ENCODE measurements at regions not wholly inside any gene's neighbourhood (a gene's known extent, or its start where the extent isn't known, plus 50 kb on each side); places are given as distances from the start of the nearest gene placed in this dataset.

DNA sequence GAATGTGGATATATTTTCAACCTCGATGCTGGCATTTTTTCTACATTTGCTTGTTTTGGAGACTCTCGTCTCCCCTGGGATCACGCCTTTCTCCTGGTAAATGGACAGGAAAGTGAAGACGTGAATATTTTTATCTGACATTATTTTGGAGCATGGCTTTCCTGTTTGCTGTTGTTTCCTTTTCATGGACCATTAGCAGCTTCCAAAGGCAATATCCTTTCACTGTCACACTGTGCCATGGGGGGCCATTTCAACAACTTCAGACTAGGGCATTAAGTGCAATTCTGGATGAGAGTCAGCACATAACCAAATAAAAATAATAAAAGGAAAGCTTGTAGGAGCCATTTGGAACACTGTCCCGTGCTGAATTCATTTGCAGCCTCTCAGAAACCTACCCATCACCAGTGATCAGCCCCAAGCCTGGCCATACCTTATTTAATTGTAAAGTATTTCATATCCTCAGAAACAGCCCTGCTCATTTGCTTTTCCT is 75.9 kb upstream of the NEUROD6 start:
- no peak for DNase-seq (ENCODE audit: low spot score)
- TF ChIP-seq, protein P1, sequence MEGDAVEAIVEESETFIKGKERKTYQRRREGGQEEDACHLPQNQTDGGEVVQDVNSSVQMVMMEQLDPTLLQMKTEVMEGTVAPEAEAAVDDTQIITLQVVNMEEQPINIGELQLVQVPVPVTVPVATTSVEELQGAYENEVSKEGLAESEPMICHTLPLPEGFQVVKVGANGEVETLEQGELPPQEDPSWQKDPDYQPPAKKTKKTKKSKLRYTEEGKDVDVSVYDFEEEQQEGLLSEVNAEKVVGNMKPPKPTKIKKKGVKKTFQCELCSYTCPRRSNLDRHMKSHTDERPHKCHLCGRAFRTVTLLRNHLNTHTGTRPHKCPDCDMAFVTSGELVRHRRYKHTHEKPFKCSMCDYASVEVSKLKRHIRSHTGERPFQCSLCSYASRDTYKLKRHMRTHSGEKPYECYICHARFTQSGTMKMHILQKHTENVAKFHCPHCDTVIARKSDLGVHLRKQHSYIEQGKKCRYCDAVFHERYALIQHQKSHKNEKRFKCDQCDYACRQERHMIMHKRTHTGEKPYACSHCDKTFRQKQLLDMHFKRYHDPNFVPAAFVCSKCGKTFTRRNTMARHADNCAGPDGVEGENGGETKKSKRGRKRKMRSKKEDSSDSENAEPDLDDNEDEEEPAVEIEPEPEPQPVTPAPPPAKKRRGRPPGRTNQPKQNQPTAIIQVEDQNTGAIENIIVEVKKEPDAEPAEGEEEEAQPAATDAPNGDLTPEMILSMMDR (conservative IDR thresholded peaks at IDR 0.05; ENCODE audit: low read depth): no peak
- ChIA-PET POLR2A (ENCODE audit: low non-redundant PET) (no interaction called here), CTCF (interaction anchor here (0.6 kb wide), 1 partner anchor 55 kb away, joined by 5 read pairs; no protein-coding TSS in a partner anchor)
- no peak overlapping the region for H3K27ac ChIP-seq

DNA sequence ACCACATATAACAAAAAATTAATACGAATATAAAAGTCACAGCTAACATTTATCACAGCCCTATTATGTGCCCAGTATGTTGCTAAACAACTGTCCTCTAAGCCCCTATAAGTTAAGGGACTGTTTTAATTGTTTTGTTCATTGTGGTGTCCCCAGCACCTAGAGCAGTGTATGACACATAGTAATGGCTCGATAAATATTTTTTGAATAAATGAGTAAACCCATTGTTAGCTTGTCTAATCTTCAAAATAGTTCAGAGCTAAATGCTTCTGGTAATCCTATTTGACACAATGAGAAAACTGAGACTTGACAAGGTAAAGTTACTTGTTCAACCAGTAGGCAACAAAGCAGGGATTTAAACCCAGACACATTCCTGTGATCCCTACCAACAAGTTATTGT is 78.4 kb upstream of the NEUROD6 start:
- CTCF ChIA-PET: interaction anchor here (0.7 kb wide), 1 partner anchor 219 kb away, joined by 3 read pairs; no protein-coding TSS in a partner anchor
- POLR2A ChIA-PET (ENCODE audit: low non-redundant PET): no interaction called here
- H3K27ac ChIP-seq: no peak overlapping the region
- TF ChIP-seq, protein P1 (conservative IDR thresholded peaks at IDR 0.05; ENCODE audit: low read depth): no peak
- DNase-seq (ENCODE audit: low spot score): no peak

DNA sequence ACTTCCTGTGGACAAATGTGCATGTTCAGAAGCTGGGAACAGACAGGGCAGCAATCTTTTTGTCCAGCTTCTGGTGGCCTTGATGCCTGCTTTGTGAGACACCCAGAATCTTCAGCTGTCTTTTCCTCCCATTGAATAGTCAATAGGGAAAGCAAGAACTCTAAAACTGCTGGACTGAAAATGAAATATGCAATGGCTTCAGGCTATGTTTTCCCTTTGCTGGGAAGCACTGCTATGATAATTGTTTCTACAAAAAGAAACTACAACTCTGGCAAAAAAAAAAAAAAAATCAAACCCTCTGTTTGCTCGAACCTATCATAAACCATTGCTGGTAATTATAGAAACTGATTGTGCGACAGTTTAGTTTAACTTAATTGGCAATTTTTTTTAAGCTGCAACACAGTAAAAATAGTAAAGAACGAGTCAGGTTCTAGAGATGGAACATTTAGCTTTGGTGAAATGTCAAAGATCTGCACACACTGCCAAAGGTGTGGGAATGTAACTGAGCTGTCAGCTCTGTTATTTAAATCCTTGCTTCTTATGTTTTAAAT is 79.1 kb upstream of the NEUROD6 start:
- DNase-seq (ENCODE audit: low spot score): no peak
- ChIA-PET CTCF (interaction anchor here (0.7 to 1.6 kb wide), 3 partner anchors 12 to 219 kb away, joined by 3 to 6 read pairs (median 4); no protein-coding TSS in a partner anchor), POLR2A (ENCODE audit: low non-redundant PET) (no interaction called here)
- no peak overlapping the region for H3K27ac ChIP-seq
- TF ChIP-seq, protein P1 (conservative IDR thresholded peaks at IDR 0.05; ENCODE audit: low read depth): no peak

DNA sequence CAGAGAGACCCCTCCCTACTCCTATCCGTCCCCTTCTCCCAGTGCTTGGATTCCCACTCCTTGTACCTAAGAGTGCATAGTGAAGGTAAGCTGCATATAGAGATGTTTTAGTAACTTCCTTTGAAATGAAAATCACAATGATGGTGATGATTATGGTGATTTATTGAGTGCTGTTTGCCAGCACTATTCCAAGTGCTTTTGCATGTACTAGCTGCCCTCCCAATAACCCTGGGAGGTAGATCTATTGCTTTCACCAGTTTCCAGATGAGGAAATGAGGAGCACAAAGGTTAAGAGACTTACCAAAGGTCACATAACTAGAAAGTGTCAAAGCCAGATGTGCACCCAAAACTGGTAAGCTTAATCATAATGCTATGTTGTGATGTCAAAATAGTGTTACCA is 80.4 kb upstream of the NEUROD6 start:
- DNase-seq (ENCODE audit: low spot score): no peak
- TF ChIP-seq, protein P1 (conservative IDR thresholded peaks at IDR 0.05; ENCODE audit: low read depth): no peak
- CTCF ChIA-PET: interaction anchor here (0.6 to 1.6 kb wide), 4 partner anchors 22 to 680 kb away, joined by 3 to 4 read pairs (median 4); no protein-coding TSS in a partner anchor

DNA sequence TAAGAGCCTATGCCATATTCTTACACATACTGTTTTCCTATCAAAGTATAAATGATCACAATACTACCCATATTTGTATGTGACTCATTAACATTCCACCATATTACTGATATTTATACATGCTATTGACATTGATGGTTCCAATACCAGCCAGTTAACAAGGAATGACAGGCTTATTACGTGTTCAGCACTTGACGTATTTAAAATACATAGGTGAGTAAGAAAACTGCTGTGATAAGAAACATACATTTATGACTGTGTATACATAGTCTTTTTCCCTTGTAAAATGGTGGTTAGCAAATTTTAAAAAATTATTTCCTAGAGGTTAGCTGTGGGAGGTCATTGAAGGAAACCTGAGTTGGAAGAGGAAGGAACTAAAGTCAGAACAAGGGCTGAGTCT is 81.1 kb upstream of the NEUROD6 start:
- ChIA-PET CTCF (interaction anchor here (0.7 to 1.6 kb wide), 2 partner anchors 22 to 85 kb away, joined by 4 read pairs; no protein-coding TSS in a partner anchor), POLR2A (ENCODE audit: low non-redundant PET) (no interaction called here)
- TF ChIP-seq, protein P1 (conservative IDR thresholded peaks at IDR 0.05; ENCODE audit: low read depth): no peak
- DNase-seq (ENCODE audit: low spot score): no peak
- H3K27ac ChIP-seq: no peak overlapping the region

More for the DNA sequence above, 80.4 kb upstream of the NEUROD6 start:
- POLR2A ChIA-PET (ENCODE audit: low non-redundant PET): no interaction called here
- no peak overlapping the region for H3K27ac ChIP-seq

DNA sequence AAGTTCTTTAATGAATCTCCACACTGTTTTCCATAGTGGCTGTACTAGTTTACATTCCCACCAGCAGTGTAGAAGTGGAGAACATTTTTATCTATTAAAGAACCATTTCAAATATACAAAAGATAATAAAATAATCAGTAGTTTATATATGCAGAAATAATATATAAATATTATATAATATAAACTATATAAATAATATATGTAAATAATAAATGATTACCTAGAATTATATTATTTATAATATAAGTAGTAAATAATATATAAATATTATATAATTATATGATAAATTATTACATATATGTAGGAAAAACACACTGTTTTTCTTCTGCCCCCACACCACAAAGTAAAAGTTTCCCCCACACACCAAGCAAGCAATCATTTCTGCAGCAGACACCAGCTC is 83.5 kb upstream of the NEUROD6 start:
- ChIA-PET POLR2A (ENCODE audit: low non-redundant PET) (no interaction called here), CTCF (no interaction called here)
- DNase-seq (ENCODE audit: low spot score): no peak
- TF ChIP-seq, protein P1 (conservative IDR thresholded peaks at IDR 0.05; ENCODE audit: low read depth): no peak
- no peak overlapping the region for H3K27ac ChIP-seq

All from RWPE1 (cell line).